Astrocyte (in vitro differentiated cells and primary cell): ENCODE measurements at regions not wholly inside any gene's neighbourhood (a gene's known extent, or its start where the extent isn't known, plus 50 kb on each side); places are given as distances from the start of the nearest gene placed in this dataset.

Experiments
- EZH2 ChIP-seq: IDR thresholded peaks from 2 replicates; pipeline ENCODE4 v1.6.1; 2012; ENCODE audit warnings: mild to moderate bottlenecking, low read length, inconsistent platforms; ENCODE audit not compliant: insufficient read depth
- TF ChIP-seq, protein P1 (sequence below): IDR thresholded peaks from 2 replicates; pipeline ENCODE4 v1.5.1; 2011; ENCODE audit warnings: low read depth, mild to moderate bottlenecking, inconsistent platforms, low read length, moderate library complexity; ENCODE audit not compliant: insufficient read depth

DNA sequence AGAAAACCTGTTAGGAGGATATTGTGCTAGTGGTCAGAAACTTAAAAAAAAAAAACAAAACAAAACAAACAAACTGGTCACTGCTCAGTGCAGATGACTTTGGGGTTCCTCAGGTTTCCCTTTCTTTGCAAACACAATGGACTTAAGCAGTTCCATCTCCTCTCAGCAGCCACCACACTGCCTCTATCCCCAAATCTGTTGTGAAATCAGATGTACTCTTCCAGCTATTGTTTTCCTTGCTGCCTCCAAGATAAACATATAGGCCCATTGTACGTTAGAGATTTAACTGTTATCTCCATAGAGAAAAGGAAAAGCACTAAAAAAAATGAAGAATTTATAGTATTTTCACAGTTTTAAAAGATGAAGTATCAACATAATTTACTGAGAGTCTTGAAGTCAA lies 147.1 kb downstream of the MPP7 start:
- TF ChIP-seq, protein P1, sequence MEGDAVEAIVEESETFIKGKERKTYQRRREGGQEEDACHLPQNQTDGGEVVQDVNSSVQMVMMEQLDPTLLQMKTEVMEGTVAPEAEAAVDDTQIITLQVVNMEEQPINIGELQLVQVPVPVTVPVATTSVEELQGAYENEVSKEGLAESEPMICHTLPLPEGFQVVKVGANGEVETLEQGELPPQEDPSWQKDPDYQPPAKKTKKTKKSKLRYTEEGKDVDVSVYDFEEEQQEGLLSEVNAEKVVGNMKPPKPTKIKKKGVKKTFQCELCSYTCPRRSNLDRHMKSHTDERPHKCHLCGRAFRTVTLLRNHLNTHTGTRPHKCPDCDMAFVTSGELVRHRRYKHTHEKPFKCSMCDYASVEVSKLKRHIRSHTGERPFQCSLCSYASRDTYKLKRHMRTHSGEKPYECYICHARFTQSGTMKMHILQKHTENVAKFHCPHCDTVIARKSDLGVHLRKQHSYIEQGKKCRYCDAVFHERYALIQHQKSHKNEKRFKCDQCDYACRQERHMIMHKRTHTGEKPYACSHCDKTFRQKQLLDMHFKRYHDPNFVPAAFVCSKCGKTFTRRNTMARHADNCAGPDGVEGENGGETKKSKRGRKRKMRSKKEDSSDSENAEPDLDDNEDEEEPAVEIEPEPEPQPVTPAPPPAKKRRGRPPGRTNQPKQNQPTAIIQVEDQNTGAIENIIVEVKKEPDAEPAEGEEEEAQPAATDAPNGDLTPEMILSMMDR: no peak
- TF ChIP-seq EZH2: no peak
